NT2/D1 (cell line): ENCODE measurements at regions not wholly inside any gene's neighbourhood (a gene's known extent, or its start where the extent isn't known, plus 50 kb on each side); places are given as distances from the start of the nearest gene placed in this dataset.
A peak's percentile ranks its signal among the peaks of the same experiment; 100 is the strongest.

Source experiments
- DNase-seq: peaks from one replicate; pipeline ENCODE4 v3.0.0-alpha.2; 2011; ENCODE audit warnings: low read depth, low spot score
- H3K27me3 ChIP-seq: 2 replicates; pipeline ENCODE4 v1.6.0; 2011; ENCODE audit warnings: mild to moderate bottlenecking; ENCODE audit not compliant: insufficient read length, insufficient read depth
- H3K36me3 ChIP-seq: 2 replicates; pipeline ENCODE4 v1.6.1; 2011; ENCODE audit warnings: mild to moderate bottlenecking, low read length, mixed read lengths; ENCODE audit not compliant: insufficient read depth, insufficient read length
- H3K4me1 ChIP-seq: 2 replicates; pipeline ENCODE4 v1.5.1; 2011; ENCODE audit not compliant: insufficient read depth, insufficient read length
- H3K4me3 ChIP-seq: 2 replicates; pipeline ENCODE4 v1.5.1; 2011; ENCODE audit warnings: low read depth; ENCODE audit not compliant: insufficient read length
- H3K9ac ChIP-seq: 2 replicates; pipeline ENCODE4 v1.6.0; 2011; ENCODE audit warnings: low read depth; ENCODE audit not compliant: insufficient read length
- H3K9me3 ChIP-seq: 2 replicates; pipeline ENCODE4 v1.5.1; 2011; ENCODE audit warnings: mild to moderate bottlenecking, low read length; ENCODE audit not compliant: insufficient read depth
- SUZ12 ChIP-seq: IDR thresholded peaks from 2 replicates; pipeline ENCODE4 v1.6.1; 2011; ENCODE audit not compliant: insufficient read length, insufficient read depth; ENCODE audit errors: extremely low read depth
- YY1 ChIP-seq: IDR thresholded peaks from 2 replicates; pipeline ENCODE4 v1.6.1; 2011; ENCODE audit not compliant: insufficient read length, insufficient read depth
- ZNF274 ChIP-seq: IDR thresholded peaks from 2 replicates; pipeline ENCODE4 v1.6.1; 2011; ENCODE audit warnings: mild to moderate bottlenecking, low read depth, low read length

DNA sequence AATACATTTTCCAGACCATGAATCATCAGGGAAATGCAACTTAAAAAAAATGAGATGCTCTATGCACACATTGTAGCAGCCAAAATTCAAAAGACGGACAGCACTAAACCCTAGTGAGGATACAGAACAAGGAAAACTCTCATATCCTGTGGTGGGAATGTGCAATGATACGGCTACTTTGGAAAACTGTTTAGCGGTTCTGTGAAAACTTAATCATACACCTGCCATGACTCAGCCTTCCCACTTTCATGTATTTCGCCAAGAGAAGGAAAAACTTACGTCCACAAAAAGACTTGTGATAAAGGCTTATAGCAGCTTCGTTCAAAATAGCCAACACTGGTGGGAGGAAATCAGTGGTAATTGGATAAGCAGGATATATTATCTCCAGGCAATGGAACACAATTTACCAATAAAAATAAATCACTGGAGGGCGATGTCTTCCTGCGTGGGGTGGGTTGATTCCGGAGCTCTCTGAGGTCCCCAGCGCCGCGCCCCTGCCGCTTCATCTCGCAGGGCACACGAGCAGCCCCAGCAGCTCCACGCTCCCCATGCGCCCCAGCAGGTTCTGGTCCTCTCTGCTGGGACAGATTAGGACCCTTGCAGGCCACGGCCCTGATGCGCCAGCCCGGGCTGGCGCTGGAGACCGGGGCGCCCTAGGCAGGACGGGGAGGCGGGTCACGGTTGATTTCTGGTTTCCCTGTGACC is 97.2 kb upstream of the ARHGEF7 start:
- DNase-seq, result no peak
- TF ChIP-seq ZNF274 (no peak), SUZ12 (no peak), YY1 (no peak)
- Histone ChIP-seq H3K9ac (no peak overlapping the region), H3K36me3 (no peaks in the 10 kb centered on the region), H3K27me3 (no peaks in the 10 kb centered on the region), H3K4me1 (no peaks in the 10 kb centered on the region), H3K9me3 (peaks cover 24% of the 10 kb centered on the region), H3K4me3 (no peak overlapping the region)

DNA sequence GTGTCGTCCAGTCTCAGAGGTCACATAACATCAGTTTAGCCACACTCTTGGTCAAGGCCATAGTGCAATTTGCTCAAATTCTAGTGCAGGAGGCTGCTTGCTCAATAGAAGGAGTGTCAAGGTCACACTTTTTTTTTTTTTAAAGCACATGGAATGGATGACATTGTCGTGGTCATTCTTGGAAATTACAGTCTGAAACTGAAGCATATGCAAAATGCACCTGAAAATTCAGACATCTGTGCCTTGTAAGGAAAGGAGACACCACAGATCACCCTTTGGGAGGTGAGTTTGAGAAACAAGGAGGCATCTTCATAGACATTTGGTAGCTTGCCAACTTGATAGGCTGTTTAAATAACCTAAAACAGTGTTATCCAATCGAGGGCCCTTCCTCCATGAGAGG is 98.3 kb upstream of the ANKRD10 start:
- no peak for TF ChIP-seq SUZ12
- TF ChIP-seq YY1, result no peak
- TF ChIP-seq ZNF274, result no peak
- no peaks in the 10 kb centered on the region for H3K36me3 ChIP-seq
- no peaks in the 10 kb centered on the region for H3K4me1 ChIP-seq
- no peak overlapping the region for H3K4me3 ChIP-seq
- H3K27me3 ChIP-seq, result no peaks in the 10 kb centered on the region
- DNase-seq, result no peak
- no peaks in the 10 kb centered on the region for H3K9me3 ChIP-seq
- H3K9ac ChIP-seq, result no peak overlapping the region

DNA sequence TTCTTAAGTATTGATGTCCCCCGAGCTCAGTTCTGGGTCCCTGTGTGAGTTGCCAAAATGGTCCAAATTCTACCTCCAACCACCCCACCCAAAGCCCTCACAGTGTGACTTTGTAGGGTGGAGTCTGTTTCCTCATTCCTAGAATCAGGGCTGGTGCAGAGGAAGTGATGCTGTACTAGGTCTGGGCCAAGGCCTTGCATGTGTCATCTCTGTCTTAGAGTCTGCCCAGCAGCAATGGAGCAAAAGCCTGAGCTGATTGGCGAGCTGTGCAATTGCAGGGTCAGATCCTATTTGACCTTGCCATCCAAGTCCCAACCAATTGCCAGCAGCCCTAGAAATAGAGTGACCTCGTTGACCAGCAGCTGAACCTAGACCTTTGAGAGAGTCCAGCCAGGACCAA is 97.0 kb upstream of the ANKRD10 start:
- no peak overlapping the region for H3K9ac ChIP-seq
- peaks cover 8% of the 10 kb centered on the region; the same call in 1 of the 2 replicates for H3K9me3 ChIP-seq
- no peak for TF ChIP-seq SUZ12
- no peak for TF ChIP-seq ZNF274
- TF ChIP-seq YY1, result no peak
- H3K27me3 ChIP-seq, result no peaks in the 10 kb centered on the region
- no peaks in the 10 kb centered on the region for H3K36me3 ChIP-seq
- no peak for DNase-seq
- no peak overlapping the region for H3K4me3 ChIP-seq
- no peaks in the 10 kb centered on the region for H3K4me1 ChIP-seq

DNA sequence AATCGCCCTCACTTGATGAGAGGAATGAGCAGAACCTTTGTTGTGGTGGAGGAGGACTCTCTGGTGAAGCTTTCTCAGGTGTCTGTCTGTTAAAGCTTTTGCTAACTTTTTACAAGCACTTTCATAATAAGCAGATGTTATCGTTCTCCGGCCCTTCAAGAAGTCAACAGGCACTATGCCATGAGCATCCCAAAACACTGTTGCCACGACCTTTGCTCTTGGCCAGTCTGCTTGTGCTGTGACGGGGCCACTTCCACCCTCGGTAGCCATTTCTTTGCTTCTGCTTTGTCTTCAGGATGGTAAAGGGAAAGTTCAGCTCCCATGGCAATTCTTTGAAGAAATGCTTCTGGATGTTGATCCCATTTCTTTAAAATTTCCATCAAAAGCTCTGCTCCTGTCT is 93.5 kb upstream of the ANKRD10 start:
- H3K9me3 ChIP-seq, result peaks cover 8% of the 10 kb centered on the region; the same call in 1 of the 2 replicates
- no peaks in the 10 kb centered on the region for H3K36me3 ChIP-seq
- no peaks in the 10 kb centered on the region for H3K4me1 ChIP-seq
- H3K9ac ChIP-seq, result no peak overlapping the region
- no peak for DNase-seq
- TF ChIP-seq SUZ12 (no peak), ZNF274 (no peak), YY1 (no peak)
- no peaks in the 10 kb centered on the region for H3K27me3 ChIP-seq
- no peak overlapping the region for H3K4me3 ChIP-seq

DNA sequence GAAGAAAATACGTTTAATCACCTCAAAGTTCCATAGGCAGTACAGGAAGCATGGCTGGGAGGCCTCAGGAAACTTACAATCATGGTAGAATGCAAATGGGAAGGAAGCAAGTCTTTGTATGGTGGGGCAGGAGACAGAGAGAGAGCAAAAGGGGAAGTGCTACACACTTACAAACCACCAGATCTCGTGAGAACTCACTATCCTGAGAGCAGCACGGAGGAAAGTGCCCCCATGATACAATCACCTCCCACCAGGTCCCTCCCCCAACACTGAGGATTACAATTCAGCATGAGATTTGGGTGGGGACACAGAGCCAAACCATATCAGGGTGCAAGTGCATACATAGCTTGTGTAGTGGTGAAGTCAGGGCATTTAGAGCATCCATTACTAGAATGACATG is 92.3 kb upstream of the ANKRD10 start:
- Histone ChIP-seq H3K36me3 (no peaks in the 10 kb centered on the region), H3K27me3 (no peaks in the 10 kb centered on the region), H3K9me3 (peaks cover 8% of the 10 kb centered on the region; the same call in 1 of the 2 replicates), H3K4me3 (no peak overlapping the region), H3K4me1 (no peaks in the 10 kb centered on the region), H3K9ac (no peak overlapping the region)
- DNase-seq, result no peak
- TF ChIP-seq ZNF274 (no peak), YY1 (no peak), SUZ12 (no peak)

DNA sequence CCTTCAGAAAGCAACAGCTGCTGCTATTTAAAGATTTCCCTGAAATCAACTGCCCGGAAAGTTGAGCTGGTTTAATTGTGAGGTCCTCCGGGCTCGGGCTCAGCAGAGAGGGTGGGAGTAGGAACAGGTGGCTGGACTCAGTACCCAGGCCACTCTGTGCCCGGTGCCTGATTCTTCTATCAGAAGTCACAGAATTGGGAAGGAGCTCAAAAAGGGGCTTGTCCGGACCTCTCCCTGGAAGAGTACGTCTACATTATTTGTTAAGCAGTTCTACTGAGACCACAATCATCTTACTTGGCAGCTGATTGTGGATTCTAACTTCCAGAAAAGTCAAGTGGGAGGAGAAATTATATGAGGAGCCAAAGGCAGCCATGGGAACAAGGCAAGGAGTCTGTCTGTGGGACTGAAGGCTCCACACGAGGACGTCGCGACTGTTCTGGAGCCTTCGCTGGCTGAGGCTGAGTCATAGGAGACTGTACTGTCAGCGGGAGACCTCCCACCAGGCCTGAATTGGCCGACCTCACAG is 91.7 kb upstream of the ANKRD10 start:
- H3K4me1 ChIP-seq, result no peaks in the 10 kb centered on the region
- no peaks in the 10 kb centered on the region for H3K36me3 ChIP-seq
- peaks cover 8% of the 10 kb centered on the region; the same call in 1 of the 2 replicates for H3K9me3 ChIP-seq
- DNase-seq, result peak; percentile 8
- H3K4me3 ChIP-seq, result no peak overlapping the region
- no peaks in the 10 kb centered on the region for H3K27me3 ChIP-seq
- H3K9ac ChIP-seq, result no peak overlapping the region
- TF ChIP-seq ZNF274 (no peak), SUZ12 (no peak), YY1 (no peak)

DNA sequence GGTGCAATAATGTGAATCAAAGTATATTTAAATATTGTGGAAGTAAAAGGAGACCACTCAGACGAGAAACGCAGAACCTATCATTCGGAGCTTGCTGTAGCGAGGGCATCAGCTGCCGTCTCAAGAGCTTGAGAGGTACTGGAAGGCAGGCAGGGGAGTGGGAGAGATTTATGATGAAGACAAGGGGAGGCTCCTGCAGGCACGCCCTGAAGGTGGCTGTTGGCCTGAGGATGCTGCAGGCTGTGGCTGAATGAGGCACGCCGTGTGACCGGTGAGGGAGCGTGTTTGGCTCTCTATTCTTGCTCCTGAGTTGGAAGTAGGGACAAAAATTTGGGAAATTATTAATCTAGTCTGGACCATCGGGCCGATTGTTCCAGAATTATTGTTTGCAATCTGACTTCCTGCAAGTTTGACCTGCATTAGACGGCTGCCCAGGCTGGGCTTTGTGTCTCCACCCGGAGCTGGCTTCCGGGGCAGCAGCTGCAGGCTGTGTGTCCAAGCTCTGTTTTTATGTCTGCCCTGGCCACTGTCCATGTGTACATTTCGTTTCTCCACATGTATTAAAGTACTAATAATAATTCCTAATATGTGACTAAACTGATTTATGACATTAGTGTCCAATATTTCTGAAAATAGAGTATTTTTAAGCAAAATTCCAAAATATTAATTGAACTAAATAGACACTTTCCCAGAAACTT is 91.1 kb upstream of the ANKRD10 start:
- Histone ChIP-seq H3K4me1 (no peaks in the 10 kb centered on the region), H3K27me3 (no peaks in the 10 kb centered on the region), H3K36me3 (no peaks in the 10 kb centered on the region), H3K9me3 (peaks cover 8% of the 10 kb centered on the region; the same call in 1 of the 2 replicates), H3K9ac (no peak overlapping the region), H3K4me3 (no peak overlapping the region)
- DNase-seq, result no peak
- TF ChIP-seq ZNF274, result no peak
- no peak for TF ChIP-seq SUZ12
- TF ChIP-seq YY1, result no peak
